GM23248 (cell line): ENCODE measurements at regions not wholly inside any gene's neighbourhood (a gene's known extent, or its start where the extent isn't known, plus 50 kb on each side); places are given as distances from the start of the nearest gene placed in this dataset.

Experiments used
- EZH2 ChIP-seq: fragments of 200-600 bp; sonication (generic); IDR thresholded peaks from 2 replicates; pipeline ENCODE4 v1.6.1; 2018; ENCODE audit warnings: antibody characterized with exemption, mild to moderate bottlenecking; ENCODE audit not compliant: insufficient read depth, poor library complexity, severe bottlenecking
- EZH2phosphoT487 ChIP-seq: fragments of 200-600 bp; sonication (generic); IDR thresholded peaks from 2 replicates; pipeline ENCODE4 v1.6.1; 2018; ENCODE audit warnings: antibody characterized with exemption, moderate library complexity, mild to moderate bottlenecking, low read depth; ENCODE audit not compliant: insufficient read depth

GRCh38 chr3:59210260-59210659 lies 160.4 kb upstream of the CFAP20DC start:
- TF ChIP-seq EZH2 (no peak), EZH2phosphoT487 (no peak)
